Right lobe of liver (tissue), 6 donors: ENCODE measurements at regions not wholly inside any gene's neighbourhood (a gene's known extent, or its start where the extent isn't known, plus 50 kb on each side); places are given as distances from the start of the nearest gene placed in this dataset.

Source experiments
- ATAC-seq, 4 donors: fragments of 200-7000 bp; cut with Tn5 transposase; one replicate each; pipeline ENCODE4 v1.9.1; 2020; ENCODE audit warnings: mild to moderate bottlenecking in 4 of 4, moderate library complexity in 4 of 4
- DNase-seq, 3 donors: peaks; one replicate each; pipeline ENCODE4 v3.0.0-alpha.2; 2020
- H3K27ac ChIP-seq, 3 donors: fragments of 200-600 bp; one replicate each; pipeline ENCODE4 v1.8.0; 2022
- H3K27me3 ChIP-seq, 2 donors: fragments of 200-600 bp; one replicate each; pipeline ENCODE4 v1.8.0; 2022
- H3K36me3 ChIP-seq, 4 donors: fragments of 200-600 bp; sonication (generic) in 1 of 4; one replicate each; pipeline versions ENCODE4 v1.5.1 to v1.8.0; 2017 to 2022; ENCODE audit warnings: control low read depth in 1 of 4
- H3K4me1 ChIP-seq, 4 donors: fragments of 200-600 bp; sonication (generic) in 1 of 4; one replicate each; pipeline versions ENCODE4 v1.5.1 to v1.8.0; 2017 to 2022; ENCODE audit warnings: control low read depth in 1 of 4
- H3K4me3 ChIP-seq, 3 donors: fragments of 200-600 bp; one replicate each; pipeline ENCODE4 v1.8.0; 2022
- H3K9me3 ChIP-seq, 4 donors: fragments of 200-600 bp; sonication (generic) in 1 of 4; one replicate each; pipeline versions ENCODE4 v1.5.1 to v1.8.0; 2017 to 2022; ENCODE audit warnings: control low read depth in 1 of 4
- POLR2A ChIP-seq: fragments of 450-650 bp; IDR thresholded peaks from one replicate; pipeline ENCODE4 v1.6.1; 2017; ENCODE audit warnings: antibody characterized with exemption, mild to moderate bottlenecking
- WGBS: methylation state at CpG from one replicate; pipeline ENCODE4 v1.1.6; 2018; ENCODE audit warnings: low coverage, low lambda C conversion rate; ENCODE audit not compliant: insufficient coverage; ENCODE audit errors: missing lambda C conversion rate; 5-methylcytosine and 5-hydroxymethylcytosine counted together
- intact Hi-C, 2 donors: fragments of 100-400 bp; cut with DNase I; formaldehyde crosslinking; loops; one replicate each; pipeline versions ENCODE4 v1.11.2 to v1.14.1; 2022
- TF ChIP-seq, protein P1 (sequence below), 4 donors: fragments of 200-600 bp in 3 of 4; fragments of 450-650 bp in 1 of 4; IDR thresholded peaks; one replicate each; pipeline versions ENCODE4 v1.5.1 to v1.8.0; 2016 to 2022; ENCODE audit warnings: antibody characterized with exemption in 4 of 4, mild to moderate bottlenecking in 2 of 4
- donor health status: DM: no; HTN: yes; CAD: no.
- donor health status: DM: no; HTN: no; CAD: no.
- donor health status: DM: no; HTN: no; CAD: no.
- donor health status: DM: no; HTN: yes; CAD: no.
- donor health status: DM: no; HTN: yes; CAD: no.

DNA sequence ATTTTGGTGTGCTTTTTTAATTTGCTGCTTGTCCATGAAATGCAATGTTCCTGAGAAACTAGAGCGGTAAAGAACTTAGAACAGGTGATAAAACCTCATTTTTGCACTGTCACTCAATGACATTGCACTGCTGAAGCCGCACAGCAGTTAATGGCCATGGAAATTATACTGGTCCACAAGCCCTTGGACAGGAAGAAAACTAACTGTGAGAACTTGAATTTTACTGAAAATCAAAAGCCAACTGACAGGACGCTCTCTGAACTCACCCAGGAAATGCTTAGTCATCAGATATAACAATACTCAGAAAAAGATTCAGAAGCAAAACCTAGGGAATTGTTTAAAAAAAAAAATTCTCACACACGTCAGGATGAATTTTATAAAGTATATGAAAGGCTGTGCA lies 246.4 kb upstream of the SLC7A11 start:
- intact Hi-C loops = no loop called here
- ATAC-seq (no peak), DNase-seq (no peak)
- H3K27me3 ChIP-seq = no peaks in the 10 kb centered on the region
- TF ChIP-seq, protein P1, sequence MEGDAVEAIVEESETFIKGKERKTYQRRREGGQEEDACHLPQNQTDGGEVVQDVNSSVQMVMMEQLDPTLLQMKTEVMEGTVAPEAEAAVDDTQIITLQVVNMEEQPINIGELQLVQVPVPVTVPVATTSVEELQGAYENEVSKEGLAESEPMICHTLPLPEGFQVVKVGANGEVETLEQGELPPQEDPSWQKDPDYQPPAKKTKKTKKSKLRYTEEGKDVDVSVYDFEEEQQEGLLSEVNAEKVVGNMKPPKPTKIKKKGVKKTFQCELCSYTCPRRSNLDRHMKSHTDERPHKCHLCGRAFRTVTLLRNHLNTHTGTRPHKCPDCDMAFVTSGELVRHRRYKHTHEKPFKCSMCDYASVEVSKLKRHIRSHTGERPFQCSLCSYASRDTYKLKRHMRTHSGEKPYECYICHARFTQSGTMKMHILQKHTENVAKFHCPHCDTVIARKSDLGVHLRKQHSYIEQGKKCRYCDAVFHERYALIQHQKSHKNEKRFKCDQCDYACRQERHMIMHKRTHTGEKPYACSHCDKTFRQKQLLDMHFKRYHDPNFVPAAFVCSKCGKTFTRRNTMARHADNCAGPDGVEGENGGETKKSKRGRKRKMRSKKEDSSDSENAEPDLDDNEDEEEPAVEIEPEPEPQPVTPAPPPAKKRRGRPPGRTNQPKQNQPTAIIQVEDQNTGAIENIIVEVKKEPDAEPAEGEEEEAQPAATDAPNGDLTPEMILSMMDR (IDR thresholded peaks at IDR 0.05) = no peak
- TF ChIP-seq POLR2A = no peak
- 51% methylated on average over 4 of the region's 4 CpGs for WGBS
- no peaks in the 10 kb centered on the region for H3K4me1 ChIP-seq
- no peak overlapping the region for H3K27ac ChIP-seq
- H3K9me3 ChIP-seq = no peaks in the 10 kb centered on the region
- no peaks in the 10 kb centered on the region for H3K36me3 ChIP-seq
- H3K4me3 ChIP-seq = no peak overlapping the region

DNA sequence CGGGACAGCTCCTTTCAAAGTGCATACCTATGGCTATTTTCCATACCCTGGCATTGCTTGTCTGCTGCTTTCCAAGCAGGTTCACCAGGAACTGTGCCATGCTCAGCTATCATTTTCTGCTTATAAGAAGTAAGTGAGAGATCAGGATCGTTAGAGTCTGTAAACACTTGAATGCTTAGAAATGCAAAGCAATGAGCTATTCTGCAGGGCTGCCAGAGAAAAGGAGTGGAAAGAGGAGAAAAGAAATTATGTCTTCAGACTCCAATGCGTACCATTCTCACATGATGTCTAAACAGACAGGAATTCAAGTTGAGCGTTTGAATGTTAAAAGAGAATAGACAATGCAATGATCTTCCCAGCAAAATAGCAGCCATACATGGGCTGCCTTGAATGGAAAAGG lies 245.5 kb upstream of the SLC7A11 start:
- intact Hi-C loops = no loop called here
- ATAC-seq = no peak
- H3K27me3 ChIP-seq = no peaks in the 10 kb centered on the region
- H3K27ac ChIP-seq = no peak overlapping the region
- no peaks in the 10 kb centered on the region for H3K36me3 ChIP-seq
- no peaks in the 10 kb centered on the region for H3K9me3 ChIP-seq
- no peak for DNase-seq
- TF ChIP-seq, protein P1 (IDR thresholded peaks at IDR 0.05) = no peak
- no peak for TF ChIP-seq POLR2A
- 38% methylated on average over 4 of the region's 4 CpGs for WGBS
- no peak overlapping the region for H3K4me3 ChIP-seq
- H3K4me1 ChIP-seq = no peaks in the 10 kb centered on the region

DNA sequence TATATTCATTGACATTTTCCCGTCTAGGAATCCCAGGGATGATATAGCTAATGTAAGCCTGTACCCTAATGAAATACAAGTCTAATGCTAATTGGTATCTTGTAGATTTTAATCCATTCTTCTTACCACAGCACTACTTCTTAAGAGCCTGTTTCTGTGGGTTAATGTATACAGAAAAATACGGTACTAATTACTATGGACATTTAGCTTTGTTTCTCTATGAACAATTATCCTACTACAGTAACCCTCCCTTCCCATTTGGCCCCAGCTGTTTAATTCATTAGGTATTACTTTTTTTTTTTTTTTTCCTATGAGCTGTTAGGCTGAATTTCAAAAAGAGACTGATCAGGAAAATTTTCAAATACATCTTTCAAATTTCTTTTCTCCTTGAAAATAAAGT lies 245.1 kb upstream of the SLC7A11 start:
- H3K36me3 ChIP-seq = no peaks in the 10 kb centered on the region
- ATAC-seq = no peak
- no peak for DNase-seq
- TF ChIP-seq, protein P1 (IDR thresholded peaks at IDR 0.05) = no peak
- TF ChIP-seq POLR2A = no peak
- WGBS = 47% methylated on average over 2 of the region's 2 CpGs
- H3K4me3 ChIP-seq = no peak overlapping the region
- no peaks in the 10 kb centered on the region for H3K4me1 ChIP-seq
- H3K9me3 ChIP-seq = no peaks in the 10 kb centered on the region
- intact Hi-C loops = no loop called here
- H3K27ac ChIP-seq = no peak overlapping the region
- no peaks in the 10 kb centered on the region for H3K27me3 ChIP-seq

DNA sequence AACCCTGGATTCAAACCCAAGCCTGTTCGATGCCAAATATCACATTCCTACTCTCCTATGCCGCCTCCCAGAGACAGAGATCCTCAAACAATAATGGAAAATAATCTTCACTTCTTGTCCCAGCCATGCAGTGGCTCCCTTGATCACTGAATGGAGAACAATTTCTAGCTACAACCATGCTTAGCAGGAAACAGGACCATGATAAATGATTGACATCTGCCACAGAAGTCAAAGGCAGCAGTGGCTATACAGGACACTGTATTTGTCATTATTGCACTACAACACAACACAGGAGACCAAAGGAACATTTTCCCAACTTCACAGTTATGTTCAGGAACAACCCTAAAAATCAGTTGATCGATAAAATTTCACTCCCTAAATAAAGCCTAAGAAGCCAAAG lies 243.3 kb upstream of the SLC7A11 start:
- ATAC-seq = no peak
- Histone ChIP-seq H3K4me1 (no peaks in the 10 kb centered on the region), H3K9me3 (no peaks in the 10 kb centered on the region), H3K27me3 (no peaks in the 10 kb centered on the region), H3K36me3 (no peaks in the 10 kb centered on the region), H3K27ac (no peak overlapping the region), H3K4me3 (no peak overlapping the region)
- DNase-seq = no peak
- WGBS = 79% methylated on average over 3 of the region's 3 CpGs
- intact Hi-C loops = no loop called here
- TF ChIP-seq, protein P1 (IDR thresholded peaks at IDR 0.05) = no peak
- TF ChIP-seq POLR2A = no peak

DNA sequence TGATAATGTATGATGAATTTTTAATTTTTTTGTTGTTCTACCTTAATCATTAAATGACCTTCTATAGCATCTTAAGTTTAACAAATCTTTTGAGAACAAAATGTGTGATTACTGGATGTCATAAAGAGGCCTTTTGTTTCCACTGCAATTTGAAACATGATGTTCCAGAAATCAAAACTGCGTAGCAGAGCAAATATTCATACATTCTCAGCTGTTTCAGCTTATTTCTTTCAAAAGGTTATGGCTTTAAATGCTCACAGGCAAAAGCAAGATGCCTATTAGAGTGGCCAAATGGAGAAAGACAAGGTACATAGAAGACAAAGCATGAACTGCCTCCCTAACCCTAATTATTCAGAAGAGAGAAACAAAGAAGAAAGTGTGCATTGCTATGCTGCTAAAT lies 233.0 kb upstream of the SLC7A11 start:
- Histone ChIP-seq H3K4me1 (no peaks in the 10 kb centered on the region), H3K27me3 (no peaks in the 10 kb centered on the region), H3K36me3 (no peaks in the 10 kb centered on the region), H3K4me3 (no peak overlapping the region), H3K9me3 (no peaks in the 10 kb centered on the region), H3K27ac (no peak overlapping the region)
- intact Hi-C loops = no loop called here
- TF ChIP-seq, protein P1 (IDR thresholded peaks at IDR 0.05) = no peak
- no peak for TF ChIP-seq POLR2A
- ATAC-seq (no peak), DNase-seq (no peak)
- 42% methylated on average over 1 of the region's 1 CpG for WGBS
